NT2/D1 (cell line): ENCODE measurements at regions not wholly inside any gene's neighbourhood (a gene's known extent, or its start where the extent isn't known, plus 50 kb on each side); places are given as distances from the start of the nearest gene placed in this dataset.

Source experiments
- DNase-seq: peaks from one replicate; pipeline ENCODE4 v3.0.0-alpha.2; 2011; ENCODE audit warnings: low read depth, low spot score
- H3K27me3 ChIP-seq: 2 replicates; pipeline ENCODE4 v1.6.0; 2011; ENCODE audit warnings: mild to moderate bottlenecking; ENCODE audit not compliant: insufficient read length, insufficient read depth
- H3K36me3 ChIP-seq: 2 replicates; pipeline ENCODE4 v1.6.1; 2011; ENCODE audit warnings: mild to moderate bottlenecking, low read length, mixed read lengths; ENCODE audit not compliant: insufficient read depth, insufficient read length
- H3K4me1 ChIP-seq: 2 replicates; pipeline ENCODE4 v1.5.1; 2011; ENCODE audit not compliant: insufficient read depth, insufficient read length
- H3K4me3 ChIP-seq: 2 replicates; pipeline ENCODE4 v1.5.1; 2011; ENCODE audit warnings: low read depth; ENCODE audit not compliant: insufficient read length
- H3K9ac ChIP-seq: 2 replicates; pipeline ENCODE4 v1.6.0; 2011; ENCODE audit warnings: low read depth; ENCODE audit not compliant: insufficient read length
- H3K9me3 ChIP-seq: 2 replicates; pipeline ENCODE4 v1.5.1; 2011; ENCODE audit warnings: mild to moderate bottlenecking, low read length; ENCODE audit not compliant: insufficient read depth
- SUZ12 ChIP-seq: IDR thresholded peaks from 2 replicates; pipeline ENCODE4 v1.6.1; 2011; ENCODE audit not compliant: insufficient read length, insufficient read depth; ENCODE audit errors: extremely low read depth
- YY1 ChIP-seq: IDR thresholded peaks from 2 replicates; pipeline ENCODE4 v1.6.1; 2011; ENCODE audit not compliant: insufficient read length, insufficient read depth
- ZNF274 ChIP-seq: IDR thresholded peaks from 2 replicates; pipeline ENCODE4 v1.6.1; 2011; ENCODE audit warnings: mild to moderate bottlenecking, low read depth, low read length

DNA sequence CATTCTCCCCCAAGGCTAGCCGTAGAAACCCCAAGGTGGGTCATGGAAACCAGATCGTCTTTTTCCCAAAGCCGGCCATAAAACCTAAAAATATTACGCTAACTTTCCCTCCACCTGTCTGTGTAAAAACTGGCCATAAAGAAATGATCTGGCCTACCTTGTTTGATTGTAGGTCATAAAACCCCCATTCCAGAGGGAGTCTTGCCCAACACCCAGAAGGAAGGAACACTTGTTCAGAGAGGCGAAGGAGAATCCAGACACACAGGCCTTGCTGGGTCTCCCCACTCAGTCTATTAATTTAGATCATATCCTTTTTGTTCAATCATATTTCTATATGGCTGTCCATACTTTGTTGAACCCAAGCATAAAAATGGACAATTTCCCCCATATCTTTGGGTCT, 344.7 kb downstream of the HRH4 start:
- no peak overlapping the region for H3K4me3 ChIP-seq
- H3K9me3 ChIP-seq, result peaks cover 15% of the 10 kb centered on the region; the same call in 1 of the 2 replicates
- no peak for DNase-seq
- H3K4me1 ChIP-seq, result no peaks in the 10 kb centered on the region
- no peak overlapping the region for H3K9ac ChIP-seq
- no peaks in the 10 kb centered on the region for H3K36me3 ChIP-seq
- no peaks in the 10 kb centered on the region for H3K27me3 ChIP-seq
- TF ChIP-seq SUZ12, result no peak
- TF ChIP-seq ZNF274, result no peak
- TF ChIP-seq YY1, result no peak

DNA sequence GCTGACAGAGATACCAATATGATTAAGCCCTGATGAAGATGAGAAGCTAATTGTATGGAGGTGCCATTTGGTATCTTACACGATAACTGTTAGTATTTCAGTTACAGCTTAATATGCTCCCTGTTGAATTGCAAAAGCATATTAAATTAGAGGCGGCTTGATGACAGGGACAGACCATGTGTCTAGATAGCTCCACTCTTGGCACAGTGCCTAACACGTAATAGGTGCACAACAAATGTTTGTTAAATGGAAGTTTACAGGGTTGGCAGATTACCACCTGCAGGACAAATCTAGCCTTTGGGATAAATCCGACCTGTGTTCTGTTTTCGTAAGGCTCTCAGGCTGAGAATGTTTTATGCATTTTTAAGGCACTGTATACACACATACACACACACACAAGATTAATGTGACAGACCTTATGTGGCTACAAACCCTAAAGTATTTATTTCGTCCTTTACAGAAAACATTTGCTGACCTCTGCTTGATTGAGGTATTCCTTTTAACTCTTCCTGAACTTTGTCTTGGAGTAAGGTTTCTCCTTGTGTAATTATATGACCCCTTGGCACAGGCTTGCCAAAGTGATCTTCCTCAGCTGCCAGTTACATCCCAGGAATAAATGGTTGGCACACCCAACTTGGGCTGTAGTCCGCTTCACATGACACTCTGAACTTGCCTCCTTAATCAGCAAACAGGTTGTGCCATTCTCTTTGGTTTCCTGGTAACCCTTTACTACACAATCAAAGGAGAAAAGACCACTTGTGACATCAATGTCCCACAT, 348.9 kb downstream of the HRH4 start:
- no peak for TF ChIP-seq ZNF274
- no peak for TF ChIP-seq YY1
- no peak for TF ChIP-seq SUZ12
- H3K9me3 ChIP-seq, result no peaks in the 10 kb centered on the region
- no peak overlapping the region for H3K9ac ChIP-seq
- no peak overlapping the region for H3K4me3 ChIP-seq
- no peak for DNase-seq
- no peaks in the 10 kb centered on the region for H3K27me3 ChIP-seq
- H3K36me3 ChIP-seq, result no peaks in the 10 kb centered on the region
- no peaks in the 10 kb centered on the region for H3K4me1 ChIP-seq

DNA sequence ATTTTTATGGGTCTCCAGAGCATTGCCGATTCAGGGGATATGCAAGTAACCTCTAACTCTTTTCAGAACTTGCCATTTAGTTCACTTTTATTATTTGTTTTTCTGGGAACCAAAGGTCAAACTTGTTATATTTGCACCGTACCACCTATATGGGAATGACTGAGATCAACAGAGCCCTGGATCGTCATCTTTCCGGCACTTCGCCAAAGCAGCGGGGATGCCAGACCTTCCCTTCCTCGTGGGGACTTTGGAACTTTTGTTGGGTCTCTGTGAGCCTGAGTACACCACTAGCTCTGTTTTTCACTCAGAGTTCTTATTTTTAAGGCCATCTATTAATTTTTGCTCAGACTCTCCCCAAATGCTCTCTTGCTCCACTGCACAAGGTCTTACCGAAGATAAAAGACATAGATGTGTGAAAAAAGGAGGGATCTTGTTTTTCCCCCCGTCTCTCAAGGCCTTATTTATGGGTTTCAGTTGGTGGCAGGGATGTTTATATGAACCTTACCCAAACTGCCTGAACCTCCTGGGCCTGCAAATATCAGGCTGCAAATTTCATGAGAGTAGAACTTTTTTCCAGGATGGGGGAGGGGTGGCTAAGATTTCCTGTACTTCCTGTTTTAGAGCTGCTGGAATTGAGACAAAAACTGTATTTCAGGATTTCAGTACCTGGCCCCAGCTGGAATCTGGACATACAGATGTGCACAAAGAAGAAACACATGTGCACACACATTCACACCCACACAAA, 350.3 kb downstream of the HRH4 start:
- H3K27me3 ChIP-seq, result no peaks in the 10 kb centered on the region
- no peak overlapping the region for H3K4me3 ChIP-seq
- no peaks in the 10 kb centered on the region for H3K36me3 ChIP-seq
- TF ChIP-seq YY1 (no peak), ZNF274 (no peak), SUZ12 (no peak)
- no peaks in the 10 kb centered on the region for H3K9me3 ChIP-seq
- no peak overlapping the region for H3K9ac ChIP-seq
- DNase-seq, result no peak
- no peaks in the 10 kb centered on the region for H3K4me1 ChIP-seq

DNA sequence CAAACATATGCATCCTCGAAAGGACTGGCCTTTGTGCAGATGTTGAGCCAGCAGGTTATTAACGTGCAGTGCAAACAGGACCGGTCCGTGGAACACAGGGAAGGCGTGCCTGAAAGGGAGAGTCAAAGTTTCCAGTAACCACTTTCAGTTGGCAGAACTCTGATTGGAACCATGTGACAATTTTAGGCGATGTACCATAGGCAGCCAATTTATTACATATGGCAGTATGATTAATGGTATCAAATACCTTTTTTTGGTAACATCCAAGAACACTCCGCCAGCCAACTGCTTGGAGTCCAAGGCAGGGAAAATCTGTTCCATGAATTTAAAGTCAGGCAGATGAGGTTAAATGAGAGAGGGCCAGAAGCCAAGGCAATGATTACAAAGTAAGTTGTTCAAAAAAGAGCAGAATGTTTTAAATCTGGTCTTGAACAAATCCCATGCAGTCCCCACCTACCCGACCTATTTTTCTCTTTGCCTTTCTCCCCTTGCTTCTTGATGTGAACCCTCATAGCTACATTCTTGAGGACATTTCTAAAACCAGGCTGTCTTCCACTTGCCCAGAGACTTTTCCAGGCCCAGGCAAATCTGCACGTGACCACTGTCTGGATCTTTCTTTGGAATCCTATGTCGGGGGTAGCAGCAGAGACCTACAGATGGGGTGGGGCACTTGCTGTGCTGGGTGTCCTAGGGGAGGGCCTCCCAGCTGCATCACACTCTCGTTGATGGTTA, 351.7 kb downstream of the HRH4 start:
- TF ChIP-seq ZNF274 (no peak), YY1 (no peak), SUZ12 (no peak)
- H3K4me3 ChIP-seq, result no peak overlapping the region
- H3K9ac ChIP-seq, result no peak overlapping the region
- no peaks in the 10 kb centered on the region for H3K4me1 ChIP-seq
- H3K9me3 ChIP-seq, result no peaks in the 10 kb centered on the region
- no peak for DNase-seq
- H3K36me3 ChIP-seq, result no peaks in the 10 kb centered on the region
- no peaks in the 10 kb centered on the region for H3K27me3 ChIP-seq

DNA sequence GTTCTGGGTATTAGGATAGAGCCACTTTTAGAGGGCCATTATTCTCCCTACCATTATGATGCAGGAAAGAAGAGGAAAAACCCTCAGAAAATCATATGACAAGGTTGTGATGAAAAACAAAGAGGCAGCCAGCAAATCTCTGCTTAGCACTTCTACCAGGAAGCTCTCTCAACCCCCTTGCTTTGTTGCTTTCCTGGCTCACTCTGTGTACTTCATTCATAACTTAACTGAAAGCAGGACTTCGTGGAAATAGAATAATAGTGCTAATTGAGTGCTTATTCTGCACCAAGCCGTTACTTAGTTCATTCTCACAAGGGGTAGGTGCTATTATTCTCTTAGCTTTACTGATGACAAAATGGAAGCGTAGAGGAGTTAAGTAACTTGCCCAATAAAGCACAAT, 354.1 kb downstream of the HRH4 start:
- TF ChIP-seq YY1 (no peak), SUZ12 (no peak), ZNF274 (no peak)
- Histone ChIP-seq H3K9ac (no peak overlapping the region), H3K36me3 (no peaks in the 10 kb centered on the region)

DNA sequence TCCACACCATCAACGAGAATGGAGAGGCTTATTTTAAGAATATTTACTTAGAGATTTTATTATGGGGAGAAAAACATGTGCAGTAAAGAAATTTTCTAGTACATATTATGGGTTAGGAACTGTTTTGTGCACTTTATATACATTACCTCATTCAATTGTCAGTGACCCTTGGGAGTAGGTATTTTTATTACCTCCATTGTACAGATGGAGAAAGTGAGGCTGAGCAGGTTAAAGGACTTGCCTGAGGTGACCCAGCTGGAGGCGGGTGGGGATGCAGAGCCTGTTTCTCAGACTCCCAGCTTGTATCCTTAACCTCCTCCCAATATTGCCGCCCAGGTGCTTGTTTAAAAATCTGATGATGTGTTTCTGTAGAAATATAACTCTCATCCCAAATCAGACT, 356.7 kb downstream of the HRH4 start:
- Histone ChIP-seq H3K4me1 (peaks cover 4% of the 10 kb centered on the region), H3K36me3 (no peaks in the 10 kb centered on the region), H3K9me3 (no peaks in the 10 kb centered on the region), H3K9ac (no peak overlapping the region), H3K27me3 (no peaks in the 10 kb centered on the region), H3K4me3 (no peak overlapping the region)
- no peak for DNase-seq
- TF ChIP-seq SUZ12 (no peak), ZNF274 (no peak), YY1 (no peak)

More for the DNA sequence above, 354.1 kb downstream of the HRH4 start:
- no peak for DNase-seq
- Histone ChIP-seq H3K4me1 (peaks cover 4% of the 10 kb centered on the region), H3K4me3 (no peak overlapping the region), H3K9me3 (no peaks in the 10 kb centered on the region), H3K27me3 (no peaks in the 10 kb centered on the region)
